CD4-positive, CD25-positive, alpha-beta regulatory T cell (primary cell): ENCODE measurements at regions not wholly inside any gene's neighbourhood (a gene's known extent, or its start where the extent isn't known, plus 50 kb on each side); places are given as distances from the start of the nearest gene placed in this dataset.

Experiments used
- ATAC-seq, 2 donors: fragments of 150-1000 bp; cut with Tn5 transposase; one replicate each; pipeline ENCODE4 v1.10.0; 2021; ENCODE audit warnings: low read depth in 2 of 2, moderate number of reproducible peaks in 2 of 2, moderate library complexity in 1 of 2
- DNase-seq, 3 donors: peaks; one replicate each; pipeline versions ENCODE4 v3.0.0 to v3.0.0-alpha.2; 2012 to 2022; ENCODE audit warnings: mixed read lengths in 1 of 3
- H3K27ac ChIP-seq: one replicate; pipeline ENCODE4 v1.7.0; 2013; ENCODE audit warnings: mild to moderate bottlenecking, low read length; ENCODE audit not compliant: insufficient read depth, poor library complexity, severe bottlenecking
- H3K27me3 ChIP-seq: one replicate; pipeline ENCODE4 v1.7.0; 2013; ENCODE audit warnings: low read length; ENCODE audit not compliant: control insufficient read depth, insufficient read depth
- H3K36me3 ChIP-seq: one replicate; pipeline ENCODE4 v1.7.0; 2013; ENCODE audit warnings: mild to moderate bottlenecking, low read length, moderate library complexity; ENCODE audit not compliant: control insufficient read depth, insufficient read depth
- H3K4me1 ChIP-seq: 2 replicates; pipeline ENCODE4 v1.7.0; 2013; ENCODE audit warnings: mild to moderate bottlenecking, low read length; ENCODE audit not compliant: insufficient read depth, control insufficient read depth, poor library complexity, severe bottlenecking
- H3K4me3 ChIP-seq: one replicate; pipeline ENCODE4 v1.7.0; 2013; ENCODE audit warnings: low read depth, mild to moderate bottlenecking, low read length, moderate library complexity
- H3K9me3 ChIP-seq, 2 experiments: 1 replicate in 1 of 2; 2 replicates in 1 of 2; pipeline ENCODE4 v1.7.0; 2013; ENCODE audit warnings: low read length in 2 of 2, mild to moderate bottlenecking in 1 of 2, moderate library complexity in 1 of 2; ENCODE audit not compliant: control insufficient read depth in 2 of 2
- H3K27ac Mint-ChIP-seq, 3 donors: one replicate each; pipeline ENCODE4 v1.8.0; 2020 to 2022; ENCODE audit warnings: mild to moderate bottlenecking in 3 of 3, mixed read lengths in 3 of 3, moderate library complexity in 2 of 3
- H3K27me3 Mint-ChIP-seq: one replicate; pipeline ENCODE4 v1.8.0; 2022; ENCODE audit warnings: mild to moderate bottlenecking, mixed read lengths
- H3K36me3 Mint-ChIP-seq: one replicate; pipeline ENCODE4 v1.8.0; 2020; ENCODE audit warnings: mixed read lengths
- H3K4me1 Mint-ChIP-seq, 4 donors: one replicate each; pipeline ENCODE4 v1.8.0; 2020 to 2022; ENCODE audit warnings: mixed read lengths in 4 of 4, mild to moderate bottlenecking in 1 of 4
- H3K4me3 Mint-ChIP-seq, 4 donors: one replicate each; pipeline ENCODE4 v1.8.0; 2020 to 2022; ENCODE audit warnings: mild to moderate bottlenecking in 4 of 4, mixed read lengths in 4 of 4, moderate library complexity in 3 of 4
- H3K9me3 Mint-ChIP-seq, 7 donors: one replicate each; pipeline ENCODE4 v1.8.0; 2020 to 2022; ENCODE audit warnings: mixed read lengths in 7 of 7, mild to moderate bottlenecking in 3 of 7, moderate library complexity in 2 of 7

GRCh38 chr13:39981056-39981455 lies 325.6 kb downstream of the COG6 start:
- DNase-seq (no peak), ATAC-seq (no peak)

GRCh38 chr13:39982745-39983144 lies 327.3 kb downstream of the COG6 start:
- Histone ChIP-seq H3K36me3 (no peaks in the 10 kb centered on the region), H3K27me3 (no peaks in the 10 kb centered on the region), H3K9me3 (no peaks in the 10 kb centered on the region), H3K4me1 (no peaks in the 10 kb centered on the region), H3K27ac (no peak overlapping the region), H3K4me3 (no peak overlapping the region)
- H3K4me1 Mint-ChIP-seq: peaks cover 0 to 3% (median 0%) of the 10 kb centered on the region in 4 donors
- no peak overlapping the region for H3K4me3 Mint-ChIP-seq
- ATAC-seq (no peak), DNase-seq (no peak)
- no peak overlapping the region for H3K27ac Mint-ChIP-seq
- peaks cover 4% of the 10 kb centered on the region for H3K36me3 Mint-ChIP-seq
- H3K27me3 Mint-ChIP-seq: peaks cover 4% of the 10 kb centered on the region
- peaks cover 0 to 1% (median 0%) of the 10 kb centered on the region in 7 donors for H3K9me3 Mint-ChIP-seq

More at GRCh38 chr13:39981056-39981455, 325.6 kb downstream of the COG6 start:
- H3K27ac Mint-ChIP-seq: peak overlapping the region in 1 of 3 donors; percentile 91
- peaks cover 0 to 1% (median 0%) of the 10 kb centered on the region in 7 donors for H3K9me3 Mint-ChIP-seq
- H3K9me3 ChIP-seq: no peaks in the 10 kb centered on the region
- no peaks in the 10 kb centered on the region for H3K27me3 ChIP-seq
- H3K27me3 Mint-ChIP-seq: peaks cover 8% of the 10 kb centered on the region
- peaks cover 0 to 3% (median 0%) of the 10 kb centered on the region in 4 donors for H3K4me1 Mint-ChIP-seq
- no peaks in the 10 kb centered on the region for H3K36me3 ChIP-seq
- H3K36me3 Mint-ChIP-seq: peaks cover 4% of the 10 kb centered on the region
- H3K27ac ChIP-seq: no peak overlapping the region
- H3K4me3 Mint-ChIP-seq: no peak overlapping the region
- no peaks in the 10 kb centered on the region for H3K4me1 ChIP-seq
- no peak overlapping the region for H3K4me3 ChIP-seq

- Mint-ChIP-seq H3K27me3 (peaks cover 4% of the 10 kb centered on the region), H3K4me1 (peaks cover 0 to 3% (median 0%) of the 10 kb centered on the region in 4 donors), H3K4me3 (no peak overlapping the region), H3K9me3 (peaks cover 0 to 4% (median 0%) of the 10 kb centered on the region in 7 donors), H3K36me3 (peaks cover 4% of the 10 kb centered on the region), H3K27ac (no peak overlapping the region)
- no peak for DNase-seq
- Histone ChIP-seq H3K9me3 (no peaks in the 10 kb centered on the region), H3K27me3 (no peaks in the 10 kb centered on the region), H3K27ac (no peak overlapping the region), H3K4me1 (no peaks in the 10 kb centered on the region), H3K36me3 (no peaks in the 10 kb centered on the region), H3K4me3 (no peak overlapping the region)
- ATAC-seq: no peak
Measured at GRCh38 chr13:39985071-39985470, 329.6 kb downstream of the COG6 start.

- no peak overlapping the region for H3K27ac Mint-ChIP-seq
- no peaks in the 10 kb centered on the region for H3K4me1 ChIP-seq
- no peak overlapping the region for H3K4me3 Mint-ChIP-seq
- ATAC-seq (no peak), DNase-seq (no peak)
- no peaks in the 10 kb centered on the region for H3K36me3 ChIP-seq
- H3K4me3 ChIP-seq: no peak overlapping the region
- no peak overlapping the region for H3K27ac ChIP-seq
- H3K9me3 Mint-ChIP-seq: peaks cover 0 to 4% (median 0%) of the 10 kb centered on the region in 7 donors
- H3K27me3 ChIP-seq: no peaks in the 10 kb centered on the region
- peaks cover 0 to 5% (median 2%) of the 10 kb centered on the region in 4 donors for H3K4me1 Mint-ChIP-seq
- no peaks in the 10 kb centered on the region for H3K9me3 ChIP-seq
- H3K36me3 Mint-ChIP-seq: no peaks in the 10 kb centered on the region
- no peaks in the 10 kb centered on the region for H3K27me3 Mint-ChIP-seq
Measured at GRCh38 chr13:39988351-39988750, 332.9 kb downstream of the COG6 start.

- Histone ChIP-seq H3K4me3 (peak overlapping the region; percentile 42), H3K27me3 (no peaks in the 10 kb centered on the region), H3K36me3 (no peaks in the 10 kb centered on the region), H3K4me1 (peaks cover 11% of the 10 kb centered on the region), H3K9me3 (no peaks in the 10 kb centered on the region), H3K27ac (no peak overlapping the region)
- H3K27me3 Mint-ChIP-seq: no peaks in the 10 kb centered on the region
- H3K27ac Mint-ChIP-seq: peak overlapping the region; percentile 15 to 78 (median 60)
- DNase-seq: peak in 2 of 3 donors; percentile 38 to 66
- H3K4me3 Mint-ChIP-seq: peak overlapping the region in 3 of 4 donors; percentile 0 to 48 (median 41)
- no peaks in the 10 kb centered on the region for H3K36me3 Mint-ChIP-seq
- ATAC-seq: peak; percentile 83 to 84
- H3K4me1 Mint-ChIP-seq: peaks cover 8 to 32% (median 22%) of the 10 kb centered on the region in 4 donors
- no peaks in the 10 kb centered on the region for H3K9me3 Mint-ChIP-seq
Measured at GRCh38 chr13:39998166-39998565, 342.7 kb downstream of the COG6 start.

- peaks cover 11% of the 10 kb centered on the region for H3K4me1 ChIP-seq
- no peaks in the 10 kb centered on the region for H3K36me3 ChIP-seq
- no peak overlapping the region for H3K27ac Mint-ChIP-seq
- no peak overlapping the region for H3K4me3 Mint-ChIP-seq
- H3K9me3 ChIP-seq: no peaks in the 10 kb centered on the region
- no peak overlapping the region for H3K27ac ChIP-seq
- H3K36me3 Mint-ChIP-seq: no peaks in the 10 kb centered on the region
- no peaks in the 10 kb centered on the region for H3K9me3 Mint-ChIP-seq
- H3K4me3 ChIP-seq: no peak overlapping the region
- H3K27me3 Mint-ChIP-seq: no peaks in the 10 kb centered on the region
- DNase-seq (no peak), ATAC-seq (no peak)
- H3K4me1 Mint-ChIP-seq: peaks cover 8 to 23% (median 17%) of the 10 kb centered on the region in 4 donors
- no peaks in the 10 kb centered on the region for H3K27me3 ChIP-seq
Measured at GRCh38 chr13:40002016-40002415, 346.6 kb downstream of the COG6 start.

- H3K4me3 ChIP-seq: no peak overlapping the region
- H3K27me3 ChIP-seq: no peaks in the 10 kb centered on the region
- no peak for DNase-seq
- ATAC-seq: no peak
- Mint-ChIP-seq H3K4me3 (no peak overlapping the region), H3K36me3 (no peaks in the 10 kb centered on the region), H3K4me1 (peaks cover 2 to 6% (median 3%) of the 10 kb centered on the region in 4 donors), H3K9me3 (peaks cover 0 to 9% (median 0%) of the 10 kb centered on the region in 7 donors), H3K27me3 (no peaks in the 10 kb centered on the region), H3K27ac (no peak overlapping the region)
- no peak overlapping the region for H3K27ac ChIP-seq
- no peaks in the 10 kb centered on the region for H3K36me3 ChIP-seq
- H3K4me1 ChIP-seq: no peaks in the 10 kb centered on the region
- H3K9me3 ChIP-seq: no peaks in the 10 kb centered on the region
Measured at GRCh38 chr13:40013554-40013953, 358.1 kb downstream of the COG6 start.

- Histone ChIP-seq H3K27ac (no peak overlapping the region), H3K4me3 (no peak overlapping the region), H3K36me3 (no peaks in the 10 kb centered on the region), H3K9me3 (no peaks in the 10 kb centered on the region), H3K27me3 (no peaks in the 10 kb centered on the region), H3K4me1 (no peaks in the 10 kb centered on the region)
- peak overlapping the region in 1 of 3 donors; percentile 61 for H3K27ac Mint-ChIP-seq
- DNase-seq (no peak), ATAC-seq (no peak)
- peaks cover 0 to 8% (median 4%) of the 10 kb centered on the region in 4 donors for H3K4me1 Mint-ChIP-seq
- peaks cover 0 to 1% (median 0%) of the 10 kb centered on the region in 7 donors for H3K9me3 Mint-ChIP-seq
- no peaks in the 10 kb centered on the region for H3K27me3 Mint-ChIP-seq
- no peak overlapping the region for H3K4me3 Mint-ChIP-seq
- no peaks in the 10 kb centered on the region for H3K36me3 Mint-ChIP-seq
Measured at GRCh38 chr13:40016953-40017660, 361.6 kb downstream of the COG6 start.
